ENCODE measurements at regions not wholly inside any gene's neighbourhood (a gene's known extent, or its start where the extent isn't known, plus 50 kb on each side); places are given as distances from the start of the nearest gene placed in this dataset.

DNA sequence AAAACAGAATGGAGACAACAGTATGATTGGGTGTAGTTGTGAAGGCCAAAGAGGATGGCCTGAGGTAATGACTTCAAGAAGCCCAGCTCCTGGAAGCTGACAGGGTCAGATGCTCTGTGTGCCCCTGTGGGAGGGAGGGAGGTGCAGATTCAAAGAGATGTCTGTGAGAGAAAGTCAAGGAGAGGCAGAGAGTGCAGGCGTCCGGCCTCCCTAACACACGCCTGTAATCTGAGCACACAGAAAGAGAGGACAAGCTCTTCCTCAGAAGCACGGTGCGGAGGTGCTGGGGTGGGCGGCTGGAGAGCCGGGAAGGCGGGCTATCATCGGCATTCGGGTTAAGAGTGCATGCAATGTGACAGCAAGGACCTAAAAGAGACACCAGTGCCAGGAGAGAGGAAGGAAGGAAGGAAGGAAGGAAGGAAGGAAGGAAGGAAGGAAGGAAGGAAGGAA, 238.2 kb upstream of the HES1 start:
- H3K27me3 ChIP-seq (ENCODE audit: control insufficient read depth, insufficient read depth, low read length): no peaks in the 10 kb centered on the region
- TF ChIP-seq, protein P1, sequence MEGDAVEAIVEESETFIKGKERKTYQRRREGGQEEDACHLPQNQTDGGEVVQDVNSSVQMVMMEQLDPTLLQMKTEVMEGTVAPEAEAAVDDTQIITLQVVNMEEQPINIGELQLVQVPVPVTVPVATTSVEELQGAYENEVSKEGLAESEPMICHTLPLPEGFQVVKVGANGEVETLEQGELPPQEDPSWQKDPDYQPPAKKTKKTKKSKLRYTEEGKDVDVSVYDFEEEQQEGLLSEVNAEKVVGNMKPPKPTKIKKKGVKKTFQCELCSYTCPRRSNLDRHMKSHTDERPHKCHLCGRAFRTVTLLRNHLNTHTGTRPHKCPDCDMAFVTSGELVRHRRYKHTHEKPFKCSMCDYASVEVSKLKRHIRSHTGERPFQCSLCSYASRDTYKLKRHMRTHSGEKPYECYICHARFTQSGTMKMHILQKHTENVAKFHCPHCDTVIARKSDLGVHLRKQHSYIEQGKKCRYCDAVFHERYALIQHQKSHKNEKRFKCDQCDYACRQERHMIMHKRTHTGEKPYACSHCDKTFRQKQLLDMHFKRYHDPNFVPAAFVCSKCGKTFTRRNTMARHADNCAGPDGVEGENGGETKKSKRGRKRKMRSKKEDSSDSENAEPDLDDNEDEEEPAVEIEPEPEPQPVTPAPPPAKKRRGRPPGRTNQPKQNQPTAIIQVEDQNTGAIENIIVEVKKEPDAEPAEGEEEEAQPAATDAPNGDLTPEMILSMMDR (IDR thresholded peaks at IDR 0.05; ENCODE audit: insufficient read depth, low read length, poor library complexity, severe bottlenecking): no peak
- H3K4me3 ChIP-seq (ENCODE audit: low read depth, low read length): no peak overlapping the region
- no peak for DNase-seq (ENCODE audit: low read depth)
- no peaks in the 10 kb centered on the region for H3K36me3 ChIP-seq (ENCODE audit: control insufficient read depth, insufficient read depth, low read length)

DNA sequence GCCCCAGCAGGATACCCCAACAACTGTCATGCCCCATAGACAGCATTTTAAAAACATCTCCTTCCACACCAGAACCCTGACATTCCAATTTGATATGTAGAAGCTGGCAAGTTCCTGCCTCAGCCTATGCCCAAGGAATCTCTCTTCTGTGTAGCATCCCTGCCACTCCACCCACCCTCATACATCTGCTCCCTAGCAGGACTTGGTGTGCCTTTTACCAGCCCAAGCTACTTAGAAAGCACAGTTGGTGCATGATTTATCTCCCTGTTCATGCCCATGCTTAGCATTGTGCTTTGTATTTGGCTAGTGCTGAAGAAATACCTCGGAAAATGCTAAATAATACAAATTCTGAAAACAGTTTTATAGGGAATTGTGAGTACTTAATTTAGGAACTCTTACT, 236.9 kb upstream of the HES1 start:
- Histone ChIP-seq H3K27me3 (ENCODE audit: control insufficient read depth, insufficient read depth, low read length) (no peaks in the 10 kb centered on the region), H3K36me3 (ENCODE audit: control insufficient read depth, insufficient read depth, low read length) (no peaks in the 10 kb centered on the region), H3K4me3 (ENCODE audit: low read depth, low read length) (no peak overlapping the region)
- no peak for DNase-seq (ENCODE audit: low read depth)
- TF ChIP-seq, protein P1 (IDR thresholded peaks at IDR 0.05; ENCODE audit: insufficient read depth, low read length, poor library complexity, severe bottlenecking): no peak

DNA sequence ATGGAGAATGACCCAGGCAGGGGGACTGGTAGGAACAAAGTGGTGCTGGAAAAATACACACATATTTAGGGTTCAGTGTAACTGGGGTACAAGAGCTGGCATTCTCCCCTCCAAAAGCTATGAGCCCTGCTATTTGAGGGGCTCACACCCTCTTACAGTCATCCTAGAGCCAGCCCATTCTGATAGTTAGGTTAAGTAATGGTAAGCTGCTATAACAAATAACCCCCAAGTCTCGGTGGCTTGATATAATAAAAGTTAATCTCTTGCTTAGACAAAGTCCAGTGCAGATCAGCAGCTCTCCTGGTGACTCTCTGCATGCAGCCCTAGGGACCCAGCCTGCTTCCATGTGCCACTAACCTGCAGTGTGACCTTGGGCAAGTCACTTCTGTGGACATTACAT, 234.9 kb upstream of the HES1 start:
- DNase-seq (ENCODE audit: low read depth): no peak
- no peak overlapping the region for H3K4me3 ChIP-seq (ENCODE audit: low read depth, low read length)
- no peaks in the 10 kb centered on the region for H3K36me3 ChIP-seq (ENCODE audit: control insufficient read depth, insufficient read depth, low read length)
- TF ChIP-seq, protein P1 (IDR thresholded peaks at IDR 0.05; ENCODE audit: insufficient read depth, low read length, poor library complexity, severe bottlenecking): no peak
- H3K27me3 ChIP-seq (ENCODE audit: control insufficient read depth, insufficient read depth, low read length): peaks cover 2% of the 10 kb centered on the region

DNA sequence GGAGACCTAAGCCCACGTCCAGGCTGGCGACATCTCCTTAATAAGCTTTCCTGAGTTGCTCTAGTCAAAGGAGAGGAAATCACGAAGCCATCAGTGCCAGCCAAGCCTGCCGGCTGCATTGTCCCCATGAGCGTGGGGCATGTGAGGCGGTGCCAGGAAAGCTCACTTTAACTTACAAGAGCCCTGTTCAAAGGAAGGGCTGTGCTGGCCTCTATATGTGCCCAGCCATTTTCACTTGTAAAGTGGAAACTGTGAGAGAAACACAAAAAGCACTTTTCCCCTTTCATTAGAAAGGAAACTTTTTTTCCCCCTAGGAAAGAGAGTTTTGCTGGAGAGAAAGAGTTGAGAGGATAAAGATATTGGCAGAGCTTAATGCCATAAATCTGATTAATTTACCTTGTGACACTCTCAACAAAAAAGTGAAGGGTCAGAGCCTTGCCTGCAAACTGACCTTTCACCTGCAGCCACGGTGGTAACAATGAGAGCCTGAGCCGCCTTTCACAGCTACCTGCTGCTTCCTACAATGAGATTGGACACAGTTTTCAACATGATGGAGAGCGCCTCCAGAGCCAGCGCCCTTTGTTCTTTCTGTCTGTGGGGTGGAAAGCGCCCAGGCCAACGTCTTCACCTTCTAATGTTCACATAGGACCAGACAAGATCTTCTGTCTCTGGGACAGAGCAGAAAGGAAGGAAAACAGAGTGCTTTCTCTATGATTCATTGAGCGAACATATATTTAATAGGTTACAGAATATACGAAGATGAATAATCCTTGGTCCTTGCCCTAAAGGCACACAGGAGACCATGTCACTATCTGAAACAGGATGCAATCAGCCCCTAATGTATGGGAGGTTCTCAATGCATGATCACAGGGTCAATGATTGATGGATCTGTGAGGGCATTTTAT, 233.1 kb upstream of the HES1 start:
- no peak for DNase-seq (ENCODE audit: low read depth)
- Histone ChIP-seq H3K36me3 (ENCODE audit: control insufficient read depth, insufficient read depth, low read length) (no peaks in the 10 kb centered on the region), H3K27me3 (ENCODE audit: control insufficient read depth, insufficient read depth, low read length) (peaks cover 2% of the 10 kb centered on the region), H3K4me3 (ENCODE audit: low read depth, low read length) (no peak overlapping the region)
- TF ChIP-seq, protein P1 (IDR thresholded peaks at IDR 0.05; ENCODE audit: insufficient read depth, low read length, poor library complexity, severe bottlenecking): no peak

DNA sequence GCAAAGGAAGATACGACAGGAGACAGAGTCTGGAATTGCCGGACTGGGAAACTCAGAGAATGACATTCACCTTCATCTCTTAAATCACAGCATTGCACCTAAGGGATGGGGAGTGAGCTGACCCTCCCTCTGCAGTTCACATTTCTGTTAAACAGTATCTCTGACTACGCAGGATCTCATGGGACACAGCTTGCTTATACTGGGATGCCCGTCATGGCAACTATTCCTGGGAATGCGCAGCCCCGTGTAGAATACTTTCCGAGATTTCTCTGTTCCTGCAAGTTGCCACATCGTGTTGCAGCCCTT, 232.5 kb upstream of the HES1 start:
- Histone ChIP-seq H3K27me3 (ENCODE audit: control insufficient read depth, insufficient read depth, low read length) (peaks cover 2% of the 10 kb centered on the region), H3K4me3 (ENCODE audit: low read depth, low read length) (no peak overlapping the region), H3K36me3 (ENCODE audit: control insufficient read depth, insufficient read depth, low read length) (no peaks in the 10 kb centered on the region)
- TF ChIP-seq, protein P1 (IDR thresholded peaks at IDR 0.05; ENCODE audit: insufficient read depth, low read length, poor library complexity, severe bottlenecking): no peak
- no peak for DNase-seq (ENCODE audit: low read depth)

DNA sequence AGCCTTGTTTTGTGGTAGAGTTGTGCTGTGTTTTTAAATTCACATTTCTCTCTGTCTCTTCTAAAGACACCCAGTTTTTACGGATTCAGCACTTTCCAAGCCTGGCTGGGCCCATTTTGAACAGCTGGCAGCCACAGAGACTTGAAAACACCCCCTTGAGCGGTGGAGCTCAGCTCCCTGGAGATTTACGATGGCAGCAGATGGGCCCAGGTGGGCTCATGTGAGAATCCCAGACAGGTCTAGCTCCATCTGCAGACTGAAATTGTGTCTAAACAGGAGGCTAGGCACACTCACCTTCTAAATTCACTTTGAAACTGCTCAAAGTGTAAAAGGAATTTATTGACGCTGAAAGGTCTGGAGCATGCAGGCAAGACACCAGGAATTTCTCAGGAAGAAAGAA, 232.0 kb upstream of the HES1 start:
- peaks cover 2% of the 10 kb centered on the region for H3K27me3 ChIP-seq (ENCODE audit: control insufficient read depth, insufficient read depth, low read length)

More for the DNA sequence above, 232.0 kb upstream of the HES1 start:
- Histone ChIP-seq H3K4me3 (ENCODE audit: low read depth, low read length) (no peak overlapping the region), H3K36me3 (ENCODE audit: control insufficient read depth, insufficient read depth, low read length) (no peaks in the 10 kb centered on the region)
- no peak for DNase-seq (ENCODE audit: low read depth)
- TF ChIP-seq, protein P1 (IDR thresholded peaks at IDR 0.05; ENCODE audit: insufficient read depth, low read length, poor library complexity, severe bottlenecking): no peak
